B cell (primary cell): ENCODE measurements at regions not wholly inside any gene's neighbourhood (a gene's known extent, or its start where the extent isn't known, plus 50 kb on each side); places are given as distances from the start of the nearest gene placed in this dataset.

Experiments
- ATAC-seq: fragments of 200-7000 bp; cut with Tn5 transposase; one replicate; pipeline ENCODE4 v1.10.0; 2021; ENCODE audit warnings: low read depth, mild to moderate bottlenecking, moderate number of reproducible peaks, moderate library complexity
- CTCF ChIA-PET: fragments of 350-600 bp; sonication (Branson Sonifier 250); formaldehyde crosslinking; loops from one replicate; lab custom pipeline; 2021; ENCODE audit warnings: antibody characterized with exemption, inconsistent platforms; lab: Charles Lee
- POLR2A ChIA-PET: fragments of 350-600 bp; sonication (Branson Sonifier 250); formaldehyde crosslinking; loops from one replicate; lab custom pipeline; 2021; ENCODE audit warnings: antibody characterized with exemption; lab: Charles Lee
- DNase-seq: peaks from one replicate; pipeline ENCODE4 v3.0.0; 2013
- H2AFZ ChIP-seq: 2 replicates; pipeline ENCODE4 v1.6.1; 2012; ENCODE audit warnings: mild to moderate bottlenecking, low read depth, low read length; ENCODE audit not compliant: insufficient read depth, poor library complexity, severe bottlenecking
- H3K27ac ChIP-seq, 2 donors: 1 replicate in 1 of 2; 2 replicates in 1 of 2; pipeline ENCODE4 v1.5.1; 2012 to 2013; ENCODE audit warnings: low read length in 2 of 2, mild to moderate bottlenecking in 2 of 2, moderate library complexity in 1 of 2
- H3K27me3 ChIP-seq, 4 experiments: fragments of 200-600 bp in 1 of 4; sonication (generic) in 1 of 4; replicated peaks in 1 of 4; 1 replicate in 2 of 4; 2 replicates in 2 of 4; pipeline versions ENCODE4 v1.6.1 to v1.7.0; 2013 to 2016; ENCODE audit warnings: low read length in 3 of 4, mild to moderate bottlenecking in 2 of 4, mixed read lengths in 1 of 4, moderate library complexity in 1 of 4; ENCODE audit not compliant: insufficient read depth in 4 of 4, control insufficient read depth in 3 of 4; ENCODE audit errors: control extremely low read depth in 1 of 4
- H3K36me3 ChIP-seq, 2 experiments: replicated peaks in 1 of 2; 1 replicate in 1 of 2; 2 replicates in 1 of 2; pipeline versions ENCODE4 v1.6.1 to v1.7.1; 2013; ENCODE audit warnings: low read length in 1 of 2; ENCODE audit not compliant: insufficient read depth in 2 of 2, control insufficient read depth in 1 of 2; ENCODE audit errors: control extremely low read depth in 1 of 2, extremely low read depth in 1 of 2
- H3K4me1 ChIP-seq, 2 donors: fragments of 200-600 bp in 1 of 2; sonication (generic) in 1 of 2; 1 replicate in 1 of 2; 2 replicates in 1 of 2; pipeline versions ENCODE4 v1.5.1 to v1.6.1; 2013 to 2017; ENCODE audit warnings: low read length in 2 of 2; ENCODE audit not compliant: control insufficient read depth in 2 of 2, insufficient read depth in 2 of 2
- H3K4me2 ChIP-seq: replicated peaks from 2 replicates; pipeline ENCODE3; 2012; ENCODE audit warnings: mild to moderate bottlenecking, low read depth, low read length; ENCODE audit not compliant: poor library complexity, severe bottlenecking
- H3K4me3 ChIP-seq, 5 experiments: fragments of 200-600 bp in 1 of 5; sonication (generic) in 1 of 5; 1 replicate in 3 of 5; 2 replicates in 2 of 5; pipeline versions ENCODE4 v1.5.1 to v1.7.0; 2011 to 2016; ENCODE audit warnings: low read length in 4 of 5, mild to moderate bottlenecking in 4 of 5, low read depth in 2 of 5, control low read depth in 1 of 5, moderate library complexity in 1 of 5; ENCODE audit not compliant: insufficient read depth in 1 of 5; ENCODE audit errors: control extremely low read depth in 1 of 5, extremely low read depth in 1 of 5
- H3K79me2 ChIP-seq: fragments of 200-600 bp; sonication (generic); one replicate; pipeline ENCODE4 v1.6.0; 2016; ENCODE audit warnings: low read length; ENCODE audit not compliant: control insufficient read depth, insufficient read depth
- H3K9ac ChIP-seq: fragments of 200-600 bp; sonication (generic); 2 replicates; pipeline ENCODE4 v1.6.1; 2017; ENCODE audit warnings: mild to moderate bottlenecking, low read length, moderate library complexity
- H3K9me3 ChIP-seq, 3 donors: one replicate each; pipeline versions ENCODE4 v1.6.1 to v1.7.1; 2013; ENCODE audit warnings: low read length in 2 of 3; ENCODE audit not compliant: control insufficient read depth in 2 of 3, insufficient read depth in 1 of 3; ENCODE audit errors: control extremely low read depth in 1 of 3
- H4K20me1 ChIP-seq: 2 replicates; pipeline ENCODE4 v1.6.0; 2012; ENCODE audit warnings: mild to moderate bottlenecking, low read length; ENCODE audit not compliant: insufficient read depth, control insufficient read depth, poor library complexity, severe bottlenecking
- H3K27ac Mint-ChIP-seq: one replicate; pipeline ENCODE4 v1.8.0; 2021; ENCODE audit warnings: mixed read lengths
- H3K27me3 Mint-ChIP-seq: one replicate; pipeline ENCODE4 v1.8.0; 2021; ENCODE audit warnings: mixed read lengths
- H3K4me1 Mint-ChIP-seq: one replicate; pipeline ENCODE4 v1.8.0; 2021; ENCODE audit warnings: mixed read lengths
- H3K4me3 Mint-ChIP-seq: one replicate; pipeline ENCODE4 v1.8.0; 2021; ENCODE audit warnings: mixed read lengths
- H3K9me3 Mint-ChIP-seq: one replicate; pipeline ENCODE4 v1.8.0; 2022; ENCODE audit warnings: mixed read lengths; ENCODE audit not compliant: insufficient read depth
- CTCF ChIP-seq: fragments of 200-600 bp; IDR thresholded peaks from one replicate; pipeline ENCODE4 v1.8.0; 2022; ENCODE audit warnings: antibody characterized with exemption, mild to moderate bottlenecking
- EZH2 ChIP-seq: IDR thresholded peaks from 2 replicates; pipeline ENCODE4 v1.6.1; 2012; ENCODE audit warnings: borderline replicate concordance, low read depth, mild to moderate bottlenecking, moderate library complexity, low read length; ENCODE audit not compliant: insufficient read depth, poor library complexity, severe bottlenecking
- WGBS: methylation state at CpG from one replicate; pipeline ENCODE4 v1.1.5; 2013; ENCODE audit warnings: missing lambda C conversion rate; ENCODE audit not compliant: insufficient coverage; 5-methylcytosine and 5-hydroxymethylcytosine counted together
- intact Hi-C: fragments of 100-400 bp; cut with micrococcal nuclease; formaldehyde crosslinking; loops from one replicate; pipeline ENCODE4 v1.10.0; 2022

DNA sequence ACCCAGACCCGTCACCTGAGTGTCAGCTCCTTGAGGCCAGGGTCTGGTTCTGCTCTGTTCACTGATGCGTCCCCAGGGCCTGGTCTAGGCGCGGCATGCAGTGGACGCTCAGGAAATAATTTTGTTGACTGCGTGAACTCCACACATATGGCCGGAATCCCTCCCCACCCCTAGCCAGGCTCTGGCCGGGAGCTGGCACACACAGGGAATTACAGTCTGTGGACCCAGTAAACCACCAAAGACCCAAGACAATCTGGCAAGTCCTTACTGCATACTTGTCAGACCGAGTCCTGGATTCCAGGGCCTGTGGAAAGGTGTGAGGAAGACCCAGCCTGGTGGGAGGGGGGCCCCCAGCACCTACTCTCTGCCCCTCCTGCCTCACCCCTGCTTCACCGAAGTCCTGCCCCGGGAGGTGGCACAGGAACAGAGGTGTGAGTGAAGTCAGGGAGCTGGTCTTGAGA lies 113.0 kb upstream of the IER5L start:
- no peaks in the 10 kb centered on the region for H3K9me3 Mint-ChIP-seq
- intact Hi-C loops: no loop called here
- ATAC-seq (no peak), DNase-seq (no peak)
- no peak overlapping the region for H3K9ac ChIP-seq
- H3K4me1 ChIP-seq: no peaks in the 10 kb centered on the region
- POLR2A ChIA-PET: no interaction called here
- H3K27ac Mint-ChIP-seq: no peak overlapping the region
- no peaks in the 10 kb centered on the region for H3K79me2 ChIP-seq
- no peak overlapping the region for H3K4me3 ChIP-seq
- H4K20me1 ChIP-seq: no peaks in the 10 kb centered on the region
- H3K27me3 Mint-ChIP-seq: peaks cover 10% of the 10 kb centered on the region
- H3K4me1 Mint-ChIP-seq: no peaks in the 10 kb centered on the region
- H2AFZ ChIP-seq: no peak overlapping the region
- no peaks in the 10 kb centered on the region for H3K27me3 ChIP-seq
- TF ChIP-seq CTCF (no peak), EZH2 (no peak)
- no peak overlapping the region for H3K4me2 ChIP-seq
- H3K9me3 ChIP-seq: peaks cover 0 to 9% (median 6%) of the 10 kb centered on the region in 3 donors
- WGBS: 81% methylated on average over 9 of the region's 11 CpGs
- H3K4me3 Mint-ChIP-seq: no peak overlapping the region
- H3K36me3 ChIP-seq: no peaks in the 10 kb centered on the region
- H3K27ac ChIP-seq: no peak overlapping the region
- CTCF ChIA-PET: no interaction called here

- peaks cover 10% of the 10 kb centered on the region for H3K27me3 Mint-ChIP-seq
- ATAC-seq: no peak
- H3K4me1 Mint-ChIP-seq: no peaks in the 10 kb centered on the region
- Histone ChIP-seq H3K9ac (no peak overlapping the region), H3K27ac (no peak overlapping the region), H3K4me3 (no peak overlapping the region), H3K36me3 (no peaks in the 10 kb centered on the region), H3K4me2 (no peak overlapping the region), H2AFZ (no peak overlapping the region), H3K27me3 (no peaks in the 10 kb centered on the region), H3K79me2 (no peaks in the 10 kb centered on the region), H3K4me1 (no peaks in the 10 kb centered on the region), H4K20me1 (no peaks in the 10 kb centered on the region), H3K9me3 (peaks cover 0 to 9% (median 2%) of the 10 kb centered on the region in 3 donors)
- TF ChIP-seq CTCF (no peak), EZH2 (no peak)
- no peak overlapping the region for H3K4me3 Mint-ChIP-seq
- CTCF ChIA-PET: no interaction called here
- POLR2A ChIA-PET: no interaction called here
- WGBS: 50% methylated on average over 16 of the region's 16 CpGs
- intact Hi-C loops: no loop called here
- no peak for DNase-seq
- H3K9me3 Mint-ChIP-seq: no peaks in the 10 kb centered on the region
- H3K27ac Mint-ChIP-seq: no peak overlapping the region
Measured at GRCh38 chr9:129290606-129291005, 112.5 kb upstream of the IER5L start.
